NCI-H146 (cell line): ENCODE measurements at regions not wholly inside any gene's neighbourhood (a gene's known extent, or its start where the extent isn't known, plus 50 kb on each side); places are given as distances from the start of the nearest gene placed in this dataset.

Experiments
- DNase-seq: peaks from one replicate; lab custom pipeline; 2025; lab: John Stamatoyannopoulos, UW

DNA sequence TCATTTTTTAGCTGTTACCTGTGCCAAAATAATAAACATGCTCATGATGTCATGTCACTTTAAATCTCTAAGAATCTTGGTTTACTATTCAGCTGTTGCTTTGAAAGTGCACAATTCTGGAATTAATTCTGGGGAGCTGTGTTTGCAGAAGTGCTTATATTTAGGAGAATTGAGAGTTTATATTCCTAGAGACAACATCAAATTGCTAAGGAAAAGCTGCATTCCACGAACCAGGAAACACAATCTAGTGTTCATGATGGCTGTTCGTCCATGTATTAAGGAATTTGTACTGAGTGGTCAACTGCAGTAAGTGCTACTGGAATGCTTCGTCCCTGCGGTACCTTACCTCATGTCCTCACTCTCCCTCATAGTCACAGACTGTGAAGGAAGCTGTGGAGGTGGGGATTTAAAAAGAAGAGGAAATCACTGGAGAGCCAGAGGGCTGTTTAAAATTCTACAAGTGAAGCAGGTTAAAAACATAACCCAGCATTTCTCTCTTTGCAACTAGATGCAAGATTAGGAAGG is 161.0 kb downstream of the TRMT11 start:
- no peak for DNase-seq

DNA sequence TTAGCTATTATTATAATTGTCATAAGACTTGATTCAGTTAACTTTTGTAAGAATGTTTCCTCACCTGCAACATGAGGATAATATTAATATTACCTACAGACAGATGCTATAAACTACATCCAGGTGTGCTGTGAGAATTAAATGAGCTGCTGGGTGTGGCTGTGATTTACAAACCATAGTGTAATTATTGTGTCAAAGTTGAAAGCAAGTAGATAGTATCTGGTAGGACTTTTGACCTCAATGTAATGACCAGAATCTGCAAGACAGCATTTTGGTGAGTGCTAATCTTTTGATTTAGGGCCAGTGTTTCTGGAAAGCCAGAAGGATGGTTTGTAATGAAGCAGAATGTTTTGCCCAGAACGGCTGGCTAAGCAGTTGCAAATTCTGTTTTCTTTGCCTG is 162.5 kb downstream of the TRMT11 start:
- DNase-seq = peak; percentile 12

DNA sequence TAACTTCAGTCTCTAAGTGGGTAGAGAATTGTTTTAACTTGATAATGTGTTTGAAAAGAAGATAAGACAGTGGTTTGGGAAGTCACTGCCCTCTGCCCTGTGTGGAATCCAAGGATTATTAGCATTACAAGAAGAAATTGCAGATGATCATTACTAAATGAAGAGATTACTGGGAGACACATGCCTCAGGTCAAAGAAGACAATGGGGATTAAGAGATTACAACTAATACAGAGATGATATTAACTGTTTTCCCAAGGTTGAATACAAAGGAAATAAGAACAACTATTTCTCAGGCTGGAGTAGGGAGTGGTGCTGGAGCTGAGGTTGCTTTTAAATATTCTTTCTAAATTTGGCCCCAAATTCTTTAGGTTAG is 166.0 kb downstream of the TRMT11 start:
- DNase-seq = no peak

DNA sequence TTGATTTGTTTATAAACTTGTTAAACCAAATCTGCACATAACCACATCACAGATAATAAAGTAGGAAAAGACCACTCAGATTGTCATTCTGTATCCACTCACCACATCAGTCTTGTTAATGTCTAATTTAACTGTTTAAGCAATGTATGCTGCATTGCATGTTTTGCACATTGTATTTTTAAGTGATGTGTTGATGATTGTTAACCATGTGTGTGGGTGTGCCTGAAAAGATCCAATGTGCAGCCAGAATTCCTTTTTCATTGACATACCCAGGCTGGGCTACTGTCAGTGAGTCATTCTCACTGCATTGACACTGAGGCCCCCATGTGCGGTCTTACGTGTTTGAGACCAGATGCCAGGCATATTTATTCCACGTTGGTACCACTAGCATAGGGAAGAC is 167.3 kb downstream of the TRMT11 start:
- DNase-seq = no peak

DNA sequence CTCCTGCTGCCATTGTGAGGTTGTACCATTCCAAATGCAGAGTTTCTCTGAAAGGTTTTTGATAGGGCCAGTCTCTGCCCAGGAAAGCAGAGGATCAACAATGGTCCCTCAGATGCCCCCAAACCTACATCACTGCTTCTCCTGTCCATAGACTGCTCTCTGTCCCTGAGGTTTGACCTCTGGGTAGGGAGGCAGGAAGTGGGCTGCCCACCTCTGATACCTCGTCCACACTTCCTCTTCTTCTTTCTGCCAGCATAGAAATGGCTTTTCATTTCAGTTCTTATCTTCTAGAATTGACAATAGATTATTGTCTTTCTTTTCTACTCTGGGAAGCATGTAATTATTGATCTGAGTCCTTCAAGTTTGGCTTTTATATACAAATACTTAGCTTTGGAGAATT is 170.6 kb downstream of the TRMT11 start:
- no peak for DNase-seq

- DNase-seq = no peak
Measured at GRCh38 chr6:126167726-126168125, 172.2 kb upstream of the CENPW start.

DNA sequence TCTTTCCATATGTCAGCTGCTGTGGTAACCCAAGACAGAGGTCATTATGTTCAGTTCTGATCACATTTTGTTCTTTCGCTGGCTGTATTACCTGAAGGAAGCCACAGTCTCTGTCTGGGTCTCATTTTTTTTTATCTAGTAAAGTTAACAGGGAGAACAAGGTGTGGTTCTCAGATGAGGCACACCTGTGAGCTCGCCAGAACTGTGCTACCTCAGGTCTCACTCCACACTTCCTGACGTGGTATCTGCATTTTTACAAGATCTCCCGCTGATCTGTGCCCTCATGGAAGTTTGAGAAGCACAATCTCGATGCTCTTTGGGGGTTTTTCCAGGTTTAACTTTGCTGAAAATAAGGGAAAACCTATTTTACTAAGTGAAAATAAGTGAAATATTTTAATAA is 169.5 kb upstream of the CENPW start:
- DNase-seq = no peak

- DNase-seq = peak; percentile 48
Measured at GRCh38 chr6:126170978-126171382, 168.9 kb upstream of the CENPW start.

- no peak for DNase-seq
Measured at GRCh38 chr6:126172131-126172530, 167.8 kb upstream of the CENPW start.

DNA sequence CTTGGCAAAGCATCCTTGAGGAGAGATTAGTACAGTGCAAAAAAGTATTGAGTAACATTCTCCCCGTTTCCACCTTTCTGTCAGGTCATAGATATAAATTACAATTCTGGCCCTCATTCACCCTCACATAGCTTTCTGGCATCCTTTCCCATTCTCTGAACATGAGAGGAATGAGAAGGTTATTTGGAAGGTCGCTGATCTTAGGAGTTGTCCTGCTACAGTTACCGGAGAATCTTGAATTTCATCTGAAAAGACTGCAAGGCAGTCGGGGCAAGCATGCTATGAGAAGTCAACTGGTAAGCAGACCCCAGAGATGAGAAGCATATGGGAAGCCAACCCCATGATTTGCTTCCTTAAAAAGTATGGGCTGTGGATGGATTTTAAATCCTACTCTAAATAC is 166.7 kb upstream of the CENPW start:
- no peak for DNase-seq

DNA sequence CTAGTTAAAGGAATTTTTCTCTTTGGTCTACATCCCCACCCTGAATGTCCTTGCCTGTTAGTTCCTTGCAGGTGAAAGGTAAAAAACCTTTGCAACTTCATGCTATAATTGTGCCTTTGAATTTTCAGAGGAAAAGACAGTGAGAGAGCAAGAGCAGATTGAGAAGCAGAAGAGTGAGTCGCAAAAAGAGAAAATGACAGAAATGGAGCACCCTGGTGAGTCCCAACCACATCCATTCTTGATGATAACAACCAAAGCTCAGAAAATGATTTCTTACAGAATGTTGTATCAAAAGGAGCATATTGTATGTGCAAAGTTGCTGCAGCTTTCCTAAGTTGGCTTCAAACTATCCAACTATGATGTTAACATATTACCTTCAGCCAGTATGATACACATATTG is 165.2 kb upstream of the CENPW start:
- DNase-seq = no peak

DNA sequence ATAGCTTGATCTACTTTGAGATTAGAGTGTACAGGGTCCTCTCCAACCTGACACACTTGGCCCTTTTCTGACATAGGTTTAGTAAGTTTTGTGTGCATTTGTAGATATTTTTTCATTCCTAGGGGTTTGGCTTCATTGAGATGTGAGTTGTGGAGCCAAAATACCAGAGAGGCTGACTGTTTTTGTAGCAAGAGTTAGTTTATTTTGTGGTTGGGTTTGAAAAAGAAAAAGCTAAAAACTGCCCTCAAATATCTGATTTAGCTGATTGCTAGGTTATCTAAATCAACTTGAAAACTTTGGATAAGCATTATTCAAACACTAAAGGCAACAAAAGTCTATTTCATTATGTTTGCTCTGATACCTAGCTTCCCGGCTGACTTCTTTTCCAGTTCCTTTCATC is 164.7 kb upstream of the CENPW start:
- DNase-seq = no peak

GRCh38 chr6:126176282-126176681 is 163.6 kb upstream of the CENPW start:
- peak; percentile 57 for DNase-seq

GRCh38 chr6:126180585-126180984 is 159.3 kb upstream of the CENPW start:
- DNase-seq = no peak

- DNase-seq = no peak
Measured at GRCh38 chr6:126181173-126181741, 158.7 kb upstream of the CENPW start.

DNA sequence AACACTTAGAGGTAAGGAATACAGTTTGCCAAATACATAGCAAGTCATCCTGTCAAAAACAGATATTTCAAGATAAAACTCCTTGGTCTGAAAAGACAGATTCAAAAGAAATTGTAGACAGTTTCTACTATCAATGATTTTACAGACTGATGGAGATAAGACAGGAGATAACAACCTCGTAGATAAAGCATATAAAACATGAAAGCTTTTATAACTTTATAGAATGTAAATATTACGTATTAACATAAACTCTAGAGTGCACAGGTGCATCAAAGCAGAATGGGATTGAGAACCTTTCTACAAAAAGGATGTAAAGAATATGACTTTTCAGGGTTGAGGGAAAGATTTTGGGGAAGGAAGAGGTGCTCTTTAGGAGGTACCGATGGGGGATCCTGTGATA is 158.0 kb upstream of the CENPW start:
- DNase-seq = no peak

GRCh38 chr6:126182650-126183311 is 157.1 kb upstream of the CENPW start:
- peak; percentile 36 for DNase-seq

- DNase-seq = no peak
Measured at GRCh38 chr6:126185774-126186173, 154.1 kb upstream of the CENPW start.

- DNase-seq = no peak
Measured at GRCh38 chr6:126188279-126188909, 151.5 kb upstream of the CENPW start.

DNA sequence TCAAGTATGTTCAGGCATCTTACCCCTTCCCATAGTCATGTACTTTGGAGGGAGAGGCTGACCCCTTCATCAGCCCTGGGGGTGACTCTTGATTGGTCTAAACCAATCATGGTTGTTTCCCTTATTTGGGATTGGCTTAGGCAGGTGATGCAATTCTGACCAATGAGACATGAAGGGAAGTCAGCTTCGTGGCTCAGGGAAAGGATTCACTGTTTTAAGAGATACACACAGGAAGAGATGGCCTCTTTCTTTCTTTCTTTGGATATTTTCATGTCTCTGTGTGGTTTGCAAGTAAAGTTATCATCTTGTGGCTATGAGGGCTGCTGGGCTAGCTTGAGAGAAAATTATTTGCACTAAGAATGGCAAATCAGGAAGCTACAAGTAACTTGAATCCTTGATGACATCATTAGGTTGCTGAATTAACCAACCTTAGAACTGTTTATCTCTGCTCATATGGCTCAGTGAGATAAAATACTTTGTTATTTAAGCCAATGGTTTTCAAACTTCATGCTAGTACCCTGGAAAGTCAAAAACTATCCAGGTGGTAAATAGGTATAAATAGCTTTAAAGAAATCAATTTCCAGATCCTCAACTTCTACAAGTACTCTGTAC is 144.2 kb upstream of the CENPW start:
- DNase-seq = no peak

DNA sequence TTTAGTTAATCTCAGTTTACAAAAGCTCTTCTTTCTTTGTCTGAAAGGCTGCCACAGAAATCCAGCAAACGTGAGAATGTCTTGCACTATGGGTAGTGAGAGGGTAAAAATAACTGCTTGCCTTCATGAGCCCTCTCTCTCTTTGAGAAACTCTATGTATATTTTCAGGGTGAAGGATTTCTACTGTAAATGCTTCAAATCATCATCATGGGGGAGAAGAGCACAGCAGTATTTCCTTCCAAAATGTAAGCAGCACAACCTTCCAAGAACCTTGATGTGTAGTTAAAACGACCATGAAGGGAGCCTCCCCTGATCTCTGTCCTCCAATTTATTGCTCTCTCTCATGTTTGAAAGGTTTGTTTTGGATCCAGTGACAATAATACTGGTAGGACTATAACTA is 141.3 kb upstream of the CENPW start:
- no peak for DNase-seq

GRCh38 chr6:126199466-126199865 is 140.4 kb upstream of the CENPW start:
- peak; percentile 25 for DNase-seq

DNA sequence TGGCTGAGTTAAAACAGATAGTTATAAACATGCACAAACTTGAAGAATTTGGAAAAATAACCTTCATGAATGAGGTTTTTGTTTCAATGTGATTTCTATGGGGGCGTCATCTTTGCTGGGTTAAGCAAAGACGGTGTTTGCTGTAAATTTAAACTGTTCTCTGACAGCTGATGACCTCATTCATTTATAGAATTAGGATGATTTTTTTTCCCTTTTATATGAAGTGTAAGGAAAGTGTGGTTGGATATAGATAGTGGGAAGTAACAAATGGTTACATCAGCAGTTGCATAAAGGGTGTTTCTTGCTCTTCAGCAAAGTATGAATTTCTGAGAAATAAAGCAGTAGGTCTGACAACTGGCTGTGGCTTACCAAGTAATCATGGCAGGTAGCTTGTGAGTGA is 137.2 kb upstream of the CENPW start:
- no peak for DNase-seq
